ENCODE measurements at regions not wholly inside any gene's neighbourhood (a gene's known extent, or its start where the extent isn't known, plus 50 kb on each side); places are given as distances from the start of the nearest gene placed in this dataset.

DNA sequence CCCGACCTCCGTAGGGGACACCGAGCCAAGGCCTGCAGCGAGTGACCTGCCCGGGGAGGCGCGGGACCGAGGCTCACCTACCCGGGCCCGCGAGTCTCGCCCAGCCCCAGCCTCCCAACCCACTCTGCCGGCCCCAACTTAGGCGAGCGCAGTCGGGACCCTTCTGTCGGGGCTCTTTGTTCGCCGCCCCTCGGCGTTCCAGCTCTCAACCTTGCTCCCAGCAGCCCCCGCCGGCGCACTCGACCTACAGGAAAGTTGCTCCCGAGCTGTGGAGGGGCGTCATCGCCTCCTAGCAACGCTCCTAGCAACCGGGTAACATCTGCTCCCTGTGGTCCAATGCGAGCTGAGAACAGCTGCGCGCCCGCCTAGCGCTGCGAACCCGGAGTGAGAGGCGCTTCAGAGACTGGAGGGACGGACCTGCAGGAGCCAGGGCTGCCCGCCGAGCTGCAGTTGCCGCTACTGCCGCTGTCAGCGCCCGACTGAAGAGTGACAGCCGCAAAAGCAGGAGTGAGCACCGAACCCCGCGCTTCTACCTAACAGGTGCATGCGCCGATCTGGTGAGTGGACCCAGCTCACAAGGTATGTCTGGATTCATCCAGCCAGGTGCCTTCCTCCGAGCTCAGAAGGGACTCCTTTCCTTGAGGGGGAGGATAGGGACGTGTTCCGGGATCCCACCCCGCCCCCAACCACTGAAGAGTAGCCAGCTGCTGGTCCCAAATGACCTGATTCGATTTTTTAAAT lies 355.0 kb downstream of the SNAPC1 start:
- no peaks in the 10 kb centered on the region for H3K9me3 Mint-ChIP-seq
- H3K27ac Mint-ChIP-seq, result no peak overlapping the region
- no peak overlapping the region for H3K4me3 Mint-ChIP-seq
- intact Hi-C loops (cut with micrococcal nuclease), result no loop called here
- H3K36me3 Mint-ChIP-seq (ENCODE audit: low read depth), result no peaks in the 10 kb centered on the region
- peaks cover 47% of the 10 kb centered on the region for H3K27me3 Mint-ChIP-seq
- no peaks in the 10 kb centered on the region for H3K4me1 Mint-ChIP-seq (ENCODE audit: low read depth)

GRCh38 chr14:62117751-62118105 lies 355.5 kb downstream of the SNAPC1 start:
- Mint-ChIP-seq H3K9me3 (no peaks in the 10 kb centered on the region), H3K27ac (no peak overlapping the region), H3K27me3 (peaks cover 47% of the 10 kb centered on the region), H3K4me3 (no peak overlapping the region), H3K36me3 (ENCODE audit: low read depth) (no peaks in the 10 kb centered on the region), H3K4me1 (ENCODE audit: low read depth) (no peaks in the 10 kb centered on the region)
- intact Hi-C loops (cut with micrococcal nuclease), result no loop called here

- no peaks in the 10 kb centered on the region for H3K9me3 Mint-ChIP-seq
- no peaks in the 10 kb centered on the region for H3K36me3 Mint-ChIP-seq (ENCODE audit: low read depth)
- intact Hi-C loops (cut with micrococcal nuclease), result no loop called here
- no peak overlapping the region for H3K4me3 Mint-ChIP-seq
- H3K27me3 Mint-ChIP-seq, result peaks cover 46% of the 10 kb centered on the region
- H3K27ac Mint-ChIP-seq, result no peak overlapping the region
- no peaks in the 10 kb centered on the region for H3K4me1 Mint-ChIP-seq (ENCODE audit: low read depth)
Measured at GRCh38 chr14:62118461-62118860, 356.2 kb downstream of the SNAPC1 start.

DNA sequence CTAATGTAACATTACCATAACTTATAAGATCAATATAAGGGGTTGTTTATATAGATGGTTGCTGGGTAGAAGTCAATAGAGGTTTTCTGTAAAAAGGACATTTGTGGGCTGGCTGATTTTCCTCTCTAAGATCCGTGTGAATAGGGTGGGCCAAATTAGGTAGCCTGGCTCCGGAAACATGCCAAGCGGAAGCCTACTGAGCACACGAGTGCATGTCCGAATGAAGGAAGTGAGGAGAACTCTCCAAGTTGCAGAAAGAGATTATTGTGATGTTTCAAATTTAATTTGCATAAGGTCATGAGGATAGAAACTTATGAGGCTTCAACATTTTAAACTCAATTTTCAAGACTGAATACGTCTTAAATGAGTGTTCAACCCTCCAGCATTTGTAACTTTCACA lies 356.7 kb downstream of the SNAPC1 start:
- Mint-ChIP-seq H3K4me1 (ENCODE audit: low read depth) (no peaks in the 10 kb centered on the region), H3K27me3 (peaks cover 46% of the 10 kb centered on the region), H3K27ac (no peak overlapping the region), H3K36me3 (ENCODE audit: low read depth) (no peaks in the 10 kb centered on the region), H3K4me3 (no peak overlapping the region), H3K9me3 (no peaks in the 10 kb centered on the region)
- intact Hi-C loops (cut with micrococcal nuclease), result no loop called here

DNA sequence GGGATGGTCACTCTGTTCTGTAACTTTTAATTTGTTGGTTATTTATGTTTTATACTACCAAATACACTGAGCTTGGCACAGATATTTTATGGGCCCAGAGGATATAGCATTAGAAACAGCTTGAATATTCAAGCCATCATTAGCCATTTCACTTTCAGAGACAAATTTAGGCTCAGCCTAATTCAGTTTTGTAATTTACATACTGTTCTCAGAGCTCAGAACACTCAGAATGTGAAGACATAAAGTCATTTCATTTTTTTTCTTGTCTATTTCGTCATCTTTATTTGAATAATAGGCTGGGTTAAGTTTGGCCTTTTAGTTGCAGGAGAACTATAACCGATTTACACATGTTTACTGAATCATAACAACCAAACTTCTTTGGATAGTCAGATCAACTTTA lies 361.7 kb downstream of the SNAPC1 start:
- no peaks in the 10 kb centered on the region for H3K9me3 Mint-ChIP-seq
- peaks cover 13% of the 10 kb centered on the region for H3K27me3 Mint-ChIP-seq
- H3K4me1 Mint-ChIP-seq (ENCODE audit: low read depth), result no peaks in the 10 kb centered on the region
- no peak overlapping the region for H3K27ac Mint-ChIP-seq
- H3K4me3 Mint-ChIP-seq, result no peak overlapping the region
- H3K36me3 Mint-ChIP-seq (ENCODE audit: low read depth), result no peaks in the 10 kb centered on the region
- intact Hi-C loops (cut with micrococcal nuclease), result loop anchor here (10.0 kb wide), 3 partner anchors 229 to 829 kb away; no protein-coding TSS in a partner anchor

GRCh38 chr14:62125793-62126192 lies 363.6 kb downstream of the SNAPC1 start:
- H3K4me1 Mint-ChIP-seq (ENCODE audit: low read depth), result no peaks in the 10 kb centered on the region
- peaks cover 12% of the 10 kb centered on the region for H3K27me3 Mint-ChIP-seq
- H3K36me3 Mint-ChIP-seq (ENCODE audit: low read depth), result no peaks in the 10 kb centered on the region
- intact Hi-C loops (cut with micrococcal nuclease), result loop anchor here (10.0 kb wide), 3 partner anchors 231 to 831 kb away; no protein-coding TSS in a partner anchor
- no peak overlapping the region for H3K27ac Mint-ChIP-seq
- H3K9me3 Mint-ChIP-seq, result no peaks in the 10 kb centered on the region
- H3K4me3 Mint-ChIP-seq, result no peak overlapping the region

- intact Hi-C loops (cut with micrococcal nuclease), result loop anchor here (10.0 kb wide), 3 partner anchors 232 to 832 kb away; no protein-coding TSS in a partner anchor
- H3K27ac Mint-ChIP-seq, result no peak overlapping the region
- no peak overlapping the region for H3K4me3 Mint-ChIP-seq
- no peaks in the 10 kb centered on the region for H3K36me3 Mint-ChIP-seq (ENCODE audit: low read depth)
- peaks cover 14% of the 10 kb centered on the region for H3K27me3 Mint-ChIP-seq
- H3K4me1 Mint-ChIP-seq (ENCODE audit: low read depth), result no peaks in the 10 kb centered on the region
- H3K9me3 Mint-ChIP-seq, result no peaks in the 10 kb centered on the region
Measured at GRCh38 chr14:62126879-62127478, 364.8 kb downstream of the SNAPC1 start.

DNA sequence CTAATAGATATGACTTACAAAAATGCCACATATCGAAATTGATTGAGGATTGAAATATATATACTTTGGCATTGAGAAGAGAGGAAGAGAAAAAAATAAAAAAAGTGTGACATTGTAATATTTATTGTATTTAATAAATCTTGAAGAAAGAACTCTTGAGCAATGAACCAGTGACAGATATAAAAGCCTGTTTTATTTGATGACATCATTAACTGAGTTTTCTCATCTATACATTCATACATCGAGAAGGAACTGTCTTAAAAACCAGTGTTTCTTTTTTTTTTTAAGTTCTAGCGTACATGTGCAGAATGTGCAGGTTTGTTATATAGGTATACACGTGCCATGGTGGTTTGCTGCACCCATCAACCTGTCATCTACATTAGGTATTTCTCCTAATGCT lies 368.2 kb downstream of the SNAPC1 start:
- Mint-ChIP-seq H3K4me3 (no peak overlapping the region), H3K27ac (no peak overlapping the region), H3K36me3 (ENCODE audit: low read depth) (no peaks in the 10 kb centered on the region), H3K4me1 (ENCODE audit: low read depth) (no peaks in the 10 kb centered on the region), H3K27me3 (peaks cover 16% of the 10 kb centered on the region), H3K9me3 (no peaks in the 10 kb centered on the region)
- intact Hi-C loops (cut with micrococcal nuclease), result no loop called here

DNA sequence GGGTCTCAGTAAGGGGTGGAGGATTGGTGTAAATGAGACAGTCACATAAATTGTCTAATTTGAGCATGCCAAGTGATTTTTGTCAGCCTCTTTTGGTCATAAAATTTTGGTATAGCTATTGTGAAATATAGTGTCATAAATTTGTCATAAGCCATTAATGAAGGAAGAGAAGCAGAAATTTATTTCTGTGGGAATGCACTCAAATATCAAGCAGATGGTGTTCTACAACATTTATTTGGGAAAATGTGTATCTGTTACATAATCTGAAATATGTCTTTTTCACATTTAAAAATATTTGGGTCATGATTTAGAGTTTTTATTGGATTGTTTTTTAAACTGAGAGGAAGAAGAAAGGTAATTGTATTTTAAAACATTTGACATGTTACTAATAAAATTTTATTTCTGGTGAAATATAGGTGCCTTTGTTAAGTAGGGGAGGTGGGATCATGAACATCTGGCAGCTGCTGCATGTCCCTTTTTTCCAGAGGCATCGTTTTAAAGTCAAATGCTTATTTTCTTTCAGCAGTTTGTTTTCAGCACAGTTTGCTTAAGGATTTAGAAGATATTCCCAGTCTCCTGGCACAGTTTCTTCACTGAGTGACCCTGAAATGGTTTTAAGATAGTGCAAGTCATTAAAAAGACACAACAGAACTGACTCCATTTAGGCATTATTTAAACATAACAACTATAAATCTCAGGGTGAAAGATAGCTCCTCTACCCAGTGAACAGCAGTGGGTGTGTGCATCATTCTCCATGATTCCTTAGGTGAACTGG lies 371.7 kb downstream of the SNAPC1 start:
- H3K27ac Mint-ChIP-seq, result no peak overlapping the region

GRCh38 chr14:62138593-62138992 lies 376.4 kb downstream of the SNAPC1 start:
- no peak overlapping the region for H3K27ac Mint-ChIP-seq
- H3K36me3 Mint-ChIP-seq (ENCODE audit: low read depth), result no peaks in the 10 kb centered on the region
- peaks cover 4% of the 10 kb centered on the region for H3K27me3 Mint-ChIP-seq
- H3K9me3 Mint-ChIP-seq, result no peaks in the 10 kb centered on the region
- intact Hi-C loops (cut with micrococcal nuclease), result no loop called here
- no peak overlapping the region for H3K4me3 Mint-ChIP-seq
- no peaks in the 10 kb centered on the region for H3K4me1 Mint-ChIP-seq (ENCODE audit: low read depth)

More for the DNA sequence above, 371.7 kb downstream of the SNAPC1 start:
- Mint-ChIP-seq H3K36me3 (ENCODE audit: low read depth) (no peaks in the 10 kb centered on the region), H3K27me3 (peaks cover 10% of the 10 kb centered on the region), H3K4me1 (ENCODE audit: low read depth) (no peaks in the 10 kb centered on the region), H3K4me3 (no peak overlapping the region), H3K9me3 (no peaks in the 10 kb centered on the region)
- intact Hi-C loops (cut with micrococcal nuclease), result no loop called here

DNA sequence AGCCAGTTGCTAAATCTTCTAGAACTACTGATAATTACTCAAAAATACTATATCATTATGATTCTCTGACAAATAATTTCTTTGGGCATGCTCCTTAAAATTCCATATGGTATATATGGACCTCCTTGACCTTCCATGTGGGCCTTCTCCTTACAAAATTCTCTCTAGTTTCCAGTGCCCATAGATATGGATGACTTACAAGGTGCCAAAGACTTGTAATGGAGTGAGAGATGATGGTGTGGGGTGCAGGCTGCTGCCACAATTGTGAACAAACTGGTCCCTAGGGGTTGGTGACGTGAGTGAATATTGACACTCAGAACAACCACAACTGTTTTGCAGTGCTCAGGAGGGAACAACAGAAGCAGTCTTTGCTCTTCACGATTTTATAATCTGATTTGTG lies 378.9 kb downstream of the SNAPC1 start:
- no peaks in the 10 kb centered on the region for H3K4me1 Mint-ChIP-seq (ENCODE audit: low read depth)
- peaks cover 1% of the 10 kb centered on the region for H3K27me3 Mint-ChIP-seq
- no peaks in the 10 kb centered on the region for H3K36me3 Mint-ChIP-seq (ENCODE audit: low read depth)
- H3K27ac Mint-ChIP-seq, result no peak overlapping the region
- H3K4me3 Mint-ChIP-seq, result no peak overlapping the region
- intact Hi-C loops (cut with micrococcal nuclease), result no loop called here
- no peaks in the 10 kb centered on the region for H3K9me3 Mint-ChIP-seq

DNA sequence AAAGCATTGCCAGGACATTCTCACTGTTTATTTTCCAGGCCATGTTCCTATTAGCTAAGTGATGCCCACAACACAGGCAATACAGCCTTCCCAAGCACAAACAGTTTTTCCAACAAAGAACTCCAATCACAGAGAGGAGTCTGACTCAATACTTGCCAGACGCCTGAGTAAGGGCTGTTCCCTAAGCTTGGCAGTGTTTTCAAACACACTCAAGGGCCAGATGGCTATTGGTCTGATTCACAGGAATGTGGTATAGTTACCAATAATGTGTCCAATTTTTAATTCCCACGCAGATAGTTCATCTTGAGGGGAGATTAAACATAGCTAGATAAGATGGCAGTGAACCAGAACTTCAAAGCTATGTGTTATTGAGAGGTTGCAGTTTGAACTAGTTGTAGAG lies 381.0 kb downstream of the SNAPC1 start:
- Mint-ChIP-seq H3K27ac (no peak overlapping the region), H3K4me3 (no peak overlapping the region), H3K9me3 (peaks cover 15% of the 10 kb centered on the region), H3K27me3 (peaks cover 1% of the 10 kb centered on the region), H3K36me3 (ENCODE audit: low read depth) (no peaks in the 10 kb centered on the region), H3K4me1 (ENCODE audit: low read depth) (no peaks in the 10 kb centered on the region)
- intact Hi-C loops (cut with micrococcal nuclease), result no loop called here

GRCh38 chr14:62144863-62145262 lies 382.6 kb downstream of the SNAPC1 start:
- peaks cover 1% of the 10 kb centered on the region for H3K27me3 Mint-ChIP-seq
- H3K9me3 Mint-ChIP-seq, result peaks cover 18% of the 10 kb centered on the region
- no peaks in the 10 kb centered on the region for H3K4me1 Mint-ChIP-seq (ENCODE audit: low read depth)
- H3K4me3 Mint-ChIP-seq, result no peak overlapping the region
- intact Hi-C loops (cut with micrococcal nuclease), result no loop called here
- H3K27ac Mint-ChIP-seq, result no peak overlapping the region
- no peaks in the 10 kb centered on the region for H3K36me3 Mint-ChIP-seq (ENCODE audit: low read depth)

DNA sequence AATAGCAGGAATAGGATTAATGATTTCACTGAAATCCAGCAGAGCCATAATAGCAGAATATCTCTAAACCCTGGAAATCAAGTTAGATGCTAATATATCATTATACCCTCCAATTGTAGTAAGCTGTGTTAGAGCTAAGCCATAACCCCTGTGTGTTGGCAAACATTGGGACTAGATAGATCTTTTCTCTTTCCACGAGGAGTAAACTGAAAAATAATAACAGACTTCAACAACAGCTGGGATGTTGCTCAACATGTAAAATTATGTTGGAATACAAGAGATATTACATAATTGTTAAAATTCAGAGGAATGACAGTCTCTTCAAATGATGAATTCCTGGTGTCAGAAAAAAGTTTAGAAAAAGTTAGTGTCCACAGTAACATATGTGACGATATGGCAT lies 383.8 kb downstream of the SNAPC1 start:
- no peaks in the 10 kb centered on the region for H3K27me3 Mint-ChIP-seq
- H3K4me3 Mint-ChIP-seq, result no peak overlapping the region
- no peaks in the 10 kb centered on the region for H3K36me3 Mint-ChIP-seq (ENCODE audit: low read depth)
- no peak overlapping the region for H3K27ac Mint-ChIP-seq
- peaks cover 18% of the 10 kb centered on the region for H3K9me3 Mint-ChIP-seq
- H3K4me1 Mint-ChIP-seq (ENCODE audit: low read depth), result no peaks in the 10 kb centered on the region
- intact Hi-C loops (cut with micrococcal nuclease), result no loop called here

All from dendritic cell treated with granulocyte-macrophage colony-stimulating factor and Interleukin-4, amounts not matched to agents 40 ng/mL and 50 ng/mL, for 4 days (primary cell).